ENCODE measurements at regions not wholly inside any gene's neighbourhood (a gene's known extent, or its start where the extent isn't known, plus 50 kb on each side); places are given as distances from the start of the nearest gene placed in this dataset.

DNA sequence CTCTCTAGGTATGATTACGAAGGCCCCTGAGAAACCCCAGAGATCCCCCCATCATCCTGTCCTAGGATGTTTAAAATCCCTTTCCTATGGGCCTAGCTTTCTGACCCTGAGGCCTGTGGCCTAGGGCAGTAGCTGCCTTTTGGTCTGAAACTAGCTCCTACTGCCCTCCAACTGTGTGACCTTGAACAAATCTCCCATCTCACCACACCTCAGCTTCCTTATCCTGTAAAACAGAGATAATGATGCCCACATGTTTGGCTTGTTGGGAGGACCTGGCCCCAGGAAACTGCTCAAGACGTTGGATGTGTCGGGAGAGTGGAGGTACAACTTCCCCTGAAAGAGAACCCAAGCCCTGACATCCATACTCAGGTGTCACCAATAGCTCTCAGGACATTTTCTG is 213.2 kb downstream of the SMAD2 start:
- intact Hi-C loops (cut with micrococcal nuclease; ENCODE audit: unreplicated experiment) = no loop called here
- H3K27ac ChIP-seq (ENCODE audit: low read length) = no peak overlapping the region
- no peak overlapping the region for H3K4me3 ChIP-seq (ENCODE audit: low read depth in 2 of 2, low read length in 2 of 2)
- H3K27me3 ChIP-seq (ENCODE audit: control insufficient read depth, insufficient read depth, low read length) = no peaks in the 10 kb centered on the region
- in situ Hi-C loops (cut with HindIII; ENCODE audit: low pct_unique_long_range_greater_than_20kb, low sequenced_read_pairs) = no loop called here
- DNase-seq (ENCODE audit: low read depth, low spot score) = no peak
- CTCF ChIA-PET = no interaction called here
- no peaks in the 10 kb centered on the region for H3K36me3 ChIP-seq (ENCODE audit: control insufficient read depth, insufficient read depth, low read length)
- H3K4me1 ChIP-seq (ENCODE audit: control insufficient read depth, insufficient read depth, low read length) = no peaks in the 10 kb centered on the region
- no peaks in the 10 kb centered on the region for H3K9me3 ChIP-seq (ENCODE audit: control insufficient read depth, insufficient read depth, low read depth, low read length)
- no peak for ATAC-seq
- BruUV-seq (replicated peaks) = no TSS peak
- POLR2A ChIA-PET = no interaction called here
- TF ChIP-seq, protein P1, sequence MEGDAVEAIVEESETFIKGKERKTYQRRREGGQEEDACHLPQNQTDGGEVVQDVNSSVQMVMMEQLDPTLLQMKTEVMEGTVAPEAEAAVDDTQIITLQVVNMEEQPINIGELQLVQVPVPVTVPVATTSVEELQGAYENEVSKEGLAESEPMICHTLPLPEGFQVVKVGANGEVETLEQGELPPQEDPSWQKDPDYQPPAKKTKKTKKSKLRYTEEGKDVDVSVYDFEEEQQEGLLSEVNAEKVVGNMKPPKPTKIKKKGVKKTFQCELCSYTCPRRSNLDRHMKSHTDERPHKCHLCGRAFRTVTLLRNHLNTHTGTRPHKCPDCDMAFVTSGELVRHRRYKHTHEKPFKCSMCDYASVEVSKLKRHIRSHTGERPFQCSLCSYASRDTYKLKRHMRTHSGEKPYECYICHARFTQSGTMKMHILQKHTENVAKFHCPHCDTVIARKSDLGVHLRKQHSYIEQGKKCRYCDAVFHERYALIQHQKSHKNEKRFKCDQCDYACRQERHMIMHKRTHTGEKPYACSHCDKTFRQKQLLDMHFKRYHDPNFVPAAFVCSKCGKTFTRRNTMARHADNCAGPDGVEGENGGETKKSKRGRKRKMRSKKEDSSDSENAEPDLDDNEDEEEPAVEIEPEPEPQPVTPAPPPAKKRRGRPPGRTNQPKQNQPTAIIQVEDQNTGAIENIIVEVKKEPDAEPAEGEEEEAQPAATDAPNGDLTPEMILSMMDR (IDR thresholded peaks at IDR 0.05) = no peak
- TF ChIP-seq TCF7L2 (IDR thresholded peaks at IDR 0.05; ENCODE audit: low read depth, low read length) (no peak), POLR2AphosphoS5 (IDR thresholded peaks at IDR 0.05; ENCODE audit: low read depth, low read length) (no peak), SIN3A (IDR thresholded peaks at IDR 0.05; ENCODE audit: borderline replicate concordance, insufficient read depth, low read depth, low read length) (no peak)
- TF ChIP-seq, protein P2, sequence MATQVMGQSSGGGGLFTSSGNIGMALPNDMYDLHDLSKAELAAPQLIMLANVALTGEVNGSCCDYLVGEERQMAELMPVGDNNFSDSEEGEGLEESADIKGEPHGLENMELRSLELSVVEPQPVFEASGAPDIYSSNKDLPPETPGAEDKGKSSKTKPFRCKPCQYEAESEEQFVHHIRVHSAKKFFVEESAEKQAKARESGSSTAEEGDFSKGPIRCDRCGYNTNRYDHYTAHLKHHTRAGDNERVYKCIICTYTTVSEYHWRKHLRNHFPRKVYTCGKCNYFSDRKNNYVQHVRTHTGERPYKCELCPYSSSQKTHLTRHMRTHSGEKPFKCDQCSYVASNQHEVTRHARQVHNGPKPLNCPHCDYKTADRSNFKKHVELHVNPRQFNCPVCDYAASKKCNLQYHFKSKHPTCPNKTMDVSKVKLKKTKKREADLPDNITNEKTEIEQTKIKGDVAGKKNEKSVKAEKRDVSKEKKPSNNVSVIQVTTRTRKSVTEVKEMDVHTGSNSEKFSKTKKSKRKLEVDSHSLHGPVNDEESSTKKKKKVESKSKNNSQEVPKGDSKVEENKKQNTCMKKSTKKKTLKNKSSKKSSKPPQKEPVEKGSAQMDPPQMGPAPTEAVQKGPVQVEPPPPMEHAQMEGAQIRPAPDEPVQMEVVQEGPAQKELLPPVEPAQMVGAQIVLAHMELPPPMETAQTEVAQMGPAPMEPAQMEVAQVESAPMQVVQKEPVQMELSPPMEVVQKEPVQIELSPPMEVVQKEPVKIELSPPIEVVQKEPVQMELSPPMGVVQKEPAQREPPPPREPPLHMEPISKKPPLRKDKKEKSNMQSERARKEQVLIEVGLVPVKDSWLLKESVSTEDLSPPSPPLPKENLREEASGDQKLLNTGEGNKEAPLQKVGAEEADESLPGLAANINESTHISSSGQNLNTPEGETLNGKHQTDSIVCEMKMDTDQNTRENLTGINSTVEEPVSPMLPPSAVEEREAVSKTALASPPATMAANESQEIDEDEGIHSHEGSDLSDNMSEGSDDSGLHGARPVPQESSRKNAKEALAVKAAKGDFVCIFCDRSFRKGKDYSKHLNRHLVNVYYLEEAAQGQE (IDR thresholded peaks at IDR 0.05; ENCODE audit: insufficient read depth in 1 of 2, low read depth in 2 of 2, low read length in 1 of 2) = no peak

DNA sequence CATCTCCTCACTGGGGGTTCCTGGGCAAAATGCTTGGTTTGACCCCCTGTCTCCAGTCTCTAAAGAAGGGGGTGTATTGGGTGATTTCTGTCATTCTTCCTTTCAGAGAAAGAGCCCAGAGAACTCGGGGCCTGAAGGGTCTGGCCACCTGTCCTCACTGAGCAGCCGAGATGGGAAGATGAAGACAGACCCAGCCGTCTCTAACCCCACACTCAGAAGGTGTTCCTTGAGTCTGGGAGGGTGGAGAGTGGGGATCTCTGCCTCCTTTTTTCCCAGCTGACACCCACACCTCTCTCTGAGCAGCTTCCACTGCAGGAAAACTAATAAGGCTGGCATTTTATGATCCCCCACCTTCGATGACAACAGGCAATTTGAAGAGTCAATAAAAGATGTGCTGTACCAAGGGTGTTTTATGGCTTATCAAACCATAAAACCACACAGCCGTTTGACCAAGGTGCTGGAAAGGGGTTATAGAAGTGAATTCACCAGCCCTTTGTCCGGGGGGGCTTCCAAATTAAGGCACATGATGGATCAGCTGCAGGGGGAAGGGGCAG is 213.8 kb downstream of the SMAD2 start:
- CTCF ChIA-PET = no interaction called here
- TF ChIP-seq, protein P1 (IDR thresholded peaks at IDR 0.05) = no peak
- TF ChIP-seq TCF7L2 (IDR thresholded peaks at IDR 0.05; ENCODE audit: low read depth, low read length) (no peak), SIN3A (IDR thresholded peaks at IDR 0.05; ENCODE audit: borderline replicate concordance, insufficient read depth, low read depth, low read length) (no peak), POLR2AphosphoS5 (IDR thresholded peaks at IDR 0.05; ENCODE audit: low read depth, low read length) (no peak)
- TF ChIP-seq, protein P2 (IDR thresholded peaks at IDR 0.05; ENCODE audit: insufficient read depth in 1 of 2, low read depth in 2 of 2, low read length in 1 of 2) = no peak
- intact Hi-C loops (cut with micrococcal nuclease; ENCODE audit: unreplicated experiment) = no loop called here
- Histone ChIP-seq H3K4me3 (ENCODE audit: low read depth in 2 of 2, low read length in 2 of 2) (no peak overlapping the region), H3K4me1 (ENCODE audit: control insufficient read depth, insufficient read depth, low read length) (no peaks in the 10 kb centered on the region), H3K36me3 (ENCODE audit: control insufficient read depth, insufficient read depth, low read length) (no peaks in the 10 kb centered on the region), H3K27ac (ENCODE audit: low read length) (no peak overlapping the region), H3K27me3 (ENCODE audit: control insufficient read depth, insufficient read depth, low read length) (no peaks in the 10 kb centered on the region), H3K9me3 (ENCODE audit: control insufficient read depth, insufficient read depth, low read depth, low read length) (no peaks in the 10 kb centered on the region)
- POLR2A ChIA-PET = no interaction called here
- ATAC-seq (no peak), DNase-seq (ENCODE audit: low read depth, low spot score) (no peak)
- in situ Hi-C loops (cut with HindIII; ENCODE audit: low pct_unique_long_range_greater_than_20kb, low sequenced_read_pairs) = no loop called here
- no TSS peak for BruUV-seq (replicated peaks)

All from Panc1 (cell line).